ENCODE measurements at regions not wholly inside any gene's neighbourhood (a gene's known extent, or its start where the extent isn't known, plus 50 kb on each side); places are given as distances from the start of the nearest gene placed in this dataset.

DNA sequence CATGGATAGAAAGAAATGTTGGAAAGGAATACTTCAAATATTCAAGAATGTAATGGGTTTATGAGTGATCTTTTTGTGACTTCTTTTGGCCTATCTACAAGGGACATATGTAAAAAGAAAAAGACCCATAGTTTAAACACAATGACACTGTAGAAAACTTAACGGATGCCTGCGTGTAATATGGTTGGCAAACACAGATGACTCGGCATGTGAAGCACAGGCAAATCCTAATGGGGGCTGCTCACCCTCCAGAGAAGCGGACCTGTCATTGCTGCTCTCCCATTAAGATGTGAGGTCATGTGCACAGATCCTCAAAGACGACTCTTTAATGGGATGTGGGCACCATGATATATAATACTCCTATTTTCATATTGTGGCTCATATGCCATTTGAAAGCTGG lies 366.6 kb upstream of the TMEM132C start:
- no peak for ATAC-seq
- H3K4me2 ChIP-seq, result no peak overlapping the region
- TF ChIP-seq EZH2phosphoT487 (IDR thresholded peaks at IDR 0.05; ENCODE audit: unreplicated experiment) (no peak), JUNB (IDR thresholded peaks at IDR 0.05; ENCODE audit: unreplicated experiment) (no peak), NANOG (IDR thresholded peaks at IDR 0.05; ENCODE audit: borderline replicate concordance) (no peak), CREB1 (CRISPR knock-in tag; IDR thresholded peaks at IDR 0.05; ENCODE audit: low read depth) (no peak), ZNF331 (CRISPR knock-in tag; IDR thresholded peaks at IDR 0.05; ENCODE audit: low read depth) (no peak), STAT1 (IDR thresholded peaks at IDR 0.05; ENCODE audit: unreplicated experiment) (no peak), EZH2 (IDR thresholded peaks at IDR 0.05; ENCODE audit: low read depth, unreplicated experiment) (no peak), POLR2AphosphoS5 (IDR thresholded peaks at IDR 0.05; ENCODE audit: low read depth) (no peak), ZNF114 (CRISPR knock-in tag; IDR thresholded peaks at IDR 0.05) (no peak)
- TF ChIP-seq, protein P1, sequence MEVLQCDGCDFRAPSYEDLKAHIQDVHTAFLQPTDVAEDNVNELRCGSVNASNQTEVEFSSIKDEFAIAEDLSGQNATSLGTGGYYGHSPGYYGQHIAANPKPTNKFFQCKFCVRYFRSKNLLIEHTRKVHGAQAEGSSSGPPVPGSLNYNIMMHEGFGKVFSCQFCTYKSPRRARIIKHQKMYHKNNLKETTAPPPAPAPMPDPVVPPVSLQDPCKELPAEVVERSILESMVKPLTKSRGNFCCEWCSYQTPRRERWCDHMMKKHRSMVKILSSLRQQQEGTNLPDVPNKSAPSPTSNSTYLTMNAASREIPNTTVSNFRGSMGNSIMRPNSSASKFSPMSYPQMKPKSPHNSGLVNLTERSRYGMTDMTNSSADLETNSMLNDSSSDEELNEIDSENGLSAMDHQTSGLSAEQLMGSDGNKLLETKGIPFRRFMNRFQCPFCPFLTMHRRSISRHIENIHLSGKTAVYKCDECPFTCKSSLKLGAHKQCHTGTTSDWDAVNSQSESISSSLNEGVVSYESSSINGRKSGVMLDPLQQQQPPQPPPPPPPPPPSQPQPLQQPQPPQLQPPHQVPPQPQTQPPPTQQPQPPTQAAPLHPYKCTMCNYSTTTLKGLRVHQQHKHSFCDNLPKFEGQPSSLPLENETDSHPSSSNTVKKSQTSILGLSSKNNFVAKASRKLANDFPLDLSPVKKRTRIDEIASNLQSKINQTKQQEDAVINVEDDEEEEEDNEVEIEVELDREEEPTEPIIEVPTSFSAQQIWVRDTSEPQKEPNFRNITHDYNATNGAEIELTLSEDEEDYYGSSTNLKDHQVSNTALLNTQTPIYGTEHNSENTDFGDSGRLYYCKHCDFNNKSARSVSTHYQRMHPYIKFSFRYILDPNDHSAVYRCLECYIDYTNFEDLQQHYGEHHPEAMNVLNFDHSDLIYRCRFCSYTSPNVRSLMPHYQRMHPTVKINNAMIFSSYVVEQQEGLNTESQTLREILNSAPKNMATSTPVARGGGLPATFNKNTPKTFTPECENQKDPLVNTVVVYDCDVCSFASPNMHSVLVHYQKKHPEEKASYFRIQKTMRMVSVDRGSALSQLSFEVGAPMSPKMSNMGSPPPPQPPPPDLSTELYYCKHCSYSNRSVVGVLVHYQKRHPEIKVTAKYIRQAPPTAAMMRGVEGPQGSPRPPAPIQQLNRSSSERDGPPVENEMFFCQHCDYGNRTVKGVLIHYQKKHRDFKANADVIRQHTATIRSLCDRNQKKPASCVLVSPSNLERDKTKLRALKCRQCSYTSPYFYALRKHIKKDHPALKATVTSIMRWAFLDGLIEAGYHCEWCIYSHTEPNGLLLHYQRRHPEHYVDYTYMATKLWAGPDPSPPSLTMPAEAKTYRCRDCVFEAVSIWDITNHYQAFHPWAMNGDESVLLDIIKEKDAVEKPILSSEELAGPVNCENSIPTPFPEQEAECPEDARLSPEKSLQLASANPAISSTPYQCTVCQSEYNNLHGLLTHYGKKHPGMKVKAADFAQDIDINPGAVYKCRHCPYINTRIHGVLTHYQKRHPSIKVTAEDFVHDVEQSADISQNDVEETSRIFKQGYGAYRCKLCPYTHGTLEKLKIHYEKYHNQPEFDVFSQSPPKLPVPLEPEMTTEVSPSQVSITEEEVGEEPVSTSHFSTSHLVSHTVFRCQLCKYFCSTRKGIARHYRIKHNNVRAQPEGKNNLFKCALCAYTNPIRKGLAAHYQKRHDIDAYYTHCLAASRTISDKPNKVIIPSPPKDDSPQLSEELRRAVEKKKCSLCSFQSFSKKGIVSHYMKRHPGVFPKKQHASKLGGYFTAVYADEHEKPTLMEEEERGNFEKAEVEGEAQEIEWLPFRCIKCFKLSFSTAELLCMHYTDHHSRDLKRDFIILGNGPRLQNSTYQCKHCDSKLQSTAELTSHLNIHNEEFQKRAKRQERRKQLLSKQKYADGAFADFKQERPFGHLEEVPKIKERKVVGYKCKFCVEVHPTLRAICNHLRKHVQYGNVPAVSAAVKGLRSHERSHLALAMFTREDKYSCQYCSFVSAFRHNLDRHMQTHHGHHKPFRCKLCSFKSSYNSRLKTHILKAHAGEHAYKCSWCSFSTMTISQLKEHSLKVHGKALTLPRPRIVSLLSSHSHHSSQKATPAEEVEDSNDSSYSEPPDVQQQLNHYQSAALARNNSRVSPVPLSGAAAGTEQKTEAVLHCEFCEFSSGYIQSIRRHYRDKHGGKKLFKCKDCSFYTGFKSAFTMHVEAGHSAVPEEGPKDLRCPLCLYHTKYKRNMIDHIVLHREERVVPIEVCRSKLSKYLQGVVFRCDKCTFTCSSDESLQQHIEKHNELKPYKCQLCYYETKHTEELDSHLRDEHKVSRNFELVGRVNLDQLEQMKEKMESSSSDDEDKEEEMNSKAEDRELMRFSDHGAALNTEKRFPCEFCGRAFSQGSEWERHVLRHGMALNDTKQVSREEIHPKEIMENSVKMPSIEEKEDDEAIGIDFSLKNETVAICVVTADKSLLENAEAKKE (CRISPR knock-in tag; IDR thresholded peaks at IDR 0.05), result no peak
- TF ChIP-seq, protein P2, sequence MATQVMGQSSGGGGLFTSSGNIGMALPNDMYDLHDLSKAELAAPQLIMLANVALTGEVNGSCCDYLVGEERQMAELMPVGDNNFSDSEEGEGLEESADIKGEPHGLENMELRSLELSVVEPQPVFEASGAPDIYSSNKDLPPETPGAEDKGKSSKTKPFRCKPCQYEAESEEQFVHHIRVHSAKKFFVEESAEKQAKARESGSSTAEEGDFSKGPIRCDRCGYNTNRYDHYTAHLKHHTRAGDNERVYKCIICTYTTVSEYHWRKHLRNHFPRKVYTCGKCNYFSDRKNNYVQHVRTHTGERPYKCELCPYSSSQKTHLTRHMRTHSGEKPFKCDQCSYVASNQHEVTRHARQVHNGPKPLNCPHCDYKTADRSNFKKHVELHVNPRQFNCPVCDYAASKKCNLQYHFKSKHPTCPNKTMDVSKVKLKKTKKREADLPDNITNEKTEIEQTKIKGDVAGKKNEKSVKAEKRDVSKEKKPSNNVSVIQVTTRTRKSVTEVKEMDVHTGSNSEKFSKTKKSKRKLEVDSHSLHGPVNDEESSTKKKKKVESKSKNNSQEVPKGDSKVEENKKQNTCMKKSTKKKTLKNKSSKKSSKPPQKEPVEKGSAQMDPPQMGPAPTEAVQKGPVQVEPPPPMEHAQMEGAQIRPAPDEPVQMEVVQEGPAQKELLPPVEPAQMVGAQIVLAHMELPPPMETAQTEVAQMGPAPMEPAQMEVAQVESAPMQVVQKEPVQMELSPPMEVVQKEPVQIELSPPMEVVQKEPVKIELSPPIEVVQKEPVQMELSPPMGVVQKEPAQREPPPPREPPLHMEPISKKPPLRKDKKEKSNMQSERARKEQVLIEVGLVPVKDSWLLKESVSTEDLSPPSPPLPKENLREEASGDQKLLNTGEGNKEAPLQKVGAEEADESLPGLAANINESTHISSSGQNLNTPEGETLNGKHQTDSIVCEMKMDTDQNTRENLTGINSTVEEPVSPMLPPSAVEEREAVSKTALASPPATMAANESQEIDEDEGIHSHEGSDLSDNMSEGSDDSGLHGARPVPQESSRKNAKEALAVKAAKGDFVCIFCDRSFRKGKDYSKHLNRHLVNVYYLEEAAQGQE (IDR thresholded peaks at IDR 0.05; ENCODE audit: unreplicated experiment), result no peak
- TF ChIP-seq, protein P3, sequence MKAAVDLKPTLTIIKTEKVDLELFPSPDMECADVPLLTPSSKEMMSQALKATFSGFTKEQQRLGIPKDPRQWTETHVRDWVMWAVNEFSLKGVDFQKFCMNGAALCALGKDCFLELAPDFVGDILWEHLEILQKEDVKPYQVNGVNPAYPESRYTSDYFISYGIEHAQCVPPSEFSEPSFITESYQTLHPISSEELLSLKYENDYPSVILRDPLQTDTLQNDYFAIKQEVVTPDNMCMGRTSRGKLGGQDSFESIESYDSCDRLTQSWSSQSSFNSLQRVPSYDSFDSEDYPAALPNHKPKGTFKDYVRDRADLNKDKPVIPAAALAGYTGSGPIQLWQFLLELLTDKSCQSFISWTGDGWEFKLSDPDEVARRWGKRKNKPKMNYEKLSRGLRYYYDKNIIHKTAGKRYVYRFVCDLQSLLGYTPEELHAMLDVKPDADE (IDR thresholded peaks at IDR 0.05), result no peak
- TF ChIP-seq, protein P4, sequence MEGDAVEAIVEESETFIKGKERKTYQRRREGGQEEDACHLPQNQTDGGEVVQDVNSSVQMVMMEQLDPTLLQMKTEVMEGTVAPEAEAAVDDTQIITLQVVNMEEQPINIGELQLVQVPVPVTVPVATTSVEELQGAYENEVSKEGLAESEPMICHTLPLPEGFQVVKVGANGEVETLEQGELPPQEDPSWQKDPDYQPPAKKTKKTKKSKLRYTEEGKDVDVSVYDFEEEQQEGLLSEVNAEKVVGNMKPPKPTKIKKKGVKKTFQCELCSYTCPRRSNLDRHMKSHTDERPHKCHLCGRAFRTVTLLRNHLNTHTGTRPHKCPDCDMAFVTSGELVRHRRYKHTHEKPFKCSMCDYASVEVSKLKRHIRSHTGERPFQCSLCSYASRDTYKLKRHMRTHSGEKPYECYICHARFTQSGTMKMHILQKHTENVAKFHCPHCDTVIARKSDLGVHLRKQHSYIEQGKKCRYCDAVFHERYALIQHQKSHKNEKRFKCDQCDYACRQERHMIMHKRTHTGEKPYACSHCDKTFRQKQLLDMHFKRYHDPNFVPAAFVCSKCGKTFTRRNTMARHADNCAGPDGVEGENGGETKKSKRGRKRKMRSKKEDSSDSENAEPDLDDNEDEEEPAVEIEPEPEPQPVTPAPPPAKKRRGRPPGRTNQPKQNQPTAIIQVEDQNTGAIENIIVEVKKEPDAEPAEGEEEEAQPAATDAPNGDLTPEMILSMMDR (conservative IDR thresholded peaks at IDR 0.05; ENCODE audit: low read depth in 2 of 2), result no peak
- Mint-ChIP-seq H3K4me3 (no peak overlapping the region), H3K9me3 (peaks cover 96% of the 10 kb centered on the region), H3K27ac (no peak overlapping the region), H3K36me3 (ENCODE audit: low read depth) (peaks cover 33% of the 10 kb centered on the region), H3K27me3 (ENCODE audit: insufficient read depth, low read depth, poor library complexity) (no peaks in the 10 kb centered on the region), H3K4me1 (no peaks in the 10 kb centered on the region)
- H3K27ac ChIP-seq (ENCODE audit: low read depth), result no peak overlapping the region
- H3K4me3 ChIP-seq, result no peak overlapping the region
- no peak overlapping the region for H2AFZ ChIP-seq
- no peaks in the 10 kb centered on the region for H3K4me1 ChIP-seq (ENCODE audit: insufficient read depth)
- 0 out of 2 replicates have a peak, but pooled peaks cover 4% of the 10 kb centered on the region for H3K36me3 ChIP-seq (ENCODE audit: insufficient read depth)
- H4K20me1 ChIP-seq (replicated peaks; ENCODE audit: insufficient read depth), result no peaks in the 10 kb centered on the region
- no peaks in the 10 kb centered on the region for H3K9me2 ChIP-seq (ENCODE audit: insufficient read depth)
- no peaks in the 10 kb centered on the region for H3K27me3 ChIP-seq (ENCODE audit: insufficient read depth)
- no peaks in the 10 kb centered on the region for H3F3A ChIP-seq (replicated peaks; ENCODE audit: low read depth)
- H3K79me2 ChIP-seq (replicated peaks; ENCODE audit: insufficient read depth), result no peaks in the 10 kb centered on the region
- no peak for DNase-seq (ENCODE audit: low spot score)
